ENCODE measurements at regions not wholly inside any gene's neighbourhood (a gene's known extent, or its start where the extent isn't known, plus 50 kb on each side); places are given as distances from the start of the nearest gene placed in this dataset.

GRCh38 chr9:135310134-135310533 lies 169.4 kb upstream of the PPP1R26 start:
- no peak for DNase-seq (ENCODE audit: low spot score)

GRCh38 chr9:135315572-135315971 lies 164.0 kb upstream of the PPP1R26 start:
- no peak for DNase-seq (ENCODE audit: low spot score)

- no peak for DNase-seq (ENCODE audit: low spot score)
Measured at GRCh38 chr9:135320331-135320730, 159.3 kb upstream of the PPP1R26 start.

GRCh38 chr9:135320943-135321342 lies 158.6 kb upstream of the PPP1R26 start:
- no peak for DNase-seq (ENCODE audit: low spot score)

GRCh38 chr9:135321580-135321979 lies 158.0 kb upstream of the PPP1R26 start:
- no peak for DNase-seq (ENCODE audit: low spot score)

GRCh38 chr9:135324329-135324728 lies 155.3 kb upstream of the PPP1R26 start:
- DNase-seq (ENCODE audit: low spot score): no peak

GRCh38 chr9:135326141-135326540 lies 153.4 kb upstream of the PPP1R26 start:
- DNase-seq (ENCODE audit: low spot score): no peak

GRCh38 chr9:135326633-135327152 lies 152.9 kb upstream of the PPP1R26 start:
- DNase-seq (ENCODE audit: low spot score): no peak

GRCh38 chr9:135328485-135329417 lies 150.8 kb upstream of the PPP1R26 start:
- no peak for DNase-seq (ENCODE audit: low spot score)

- DNase-seq (ENCODE audit: low spot score): no peak
Measured at GRCh38 chr9:135329571-135330306, 149.8 kb upstream of the PPP1R26 start.

- DNase-seq (ENCODE audit: low spot score): no peak
Measured at GRCh38 chr9:135330307-135330631, 149.3 kb upstream of the PPP1R26 start.

GRCh38 chr9:135330685-135331590 lies 148.6 kb upstream of the PPP1R26 start:
- DNase-seq (ENCODE audit: low spot score): no peak

- no peak for DNase-seq (ENCODE audit: low spot score)
Measured at GRCh38 chr9:135332516-135332915, 147.1 kb upstream of the PPP1R26 start.

GRCh38 chr9:135332979-135333748 lies 146.4 kb upstream of the PPP1R26 start:
- DNase-seq (ENCODE audit: low spot score): no peak

- no peak for DNase-seq (ENCODE audit: low spot score)
Measured at GRCh38 chr9:135334953-135335460, 144.6 kb upstream of the PPP1R26 start.

- DNase-seq (ENCODE audit: low spot score): no peak
Measured at GRCh38 chr9:135335691-135336181, 143.8 kb upstream of the PPP1R26 start.

GRCh38 chr9:135336722-135337527 lies 142.7 kb upstream of the PPP1R26 start:
- DNase-seq (ENCODE audit: low spot score): no peak

- DNase-seq (ENCODE audit: low spot score): no peak
Measured at GRCh38 chr9:135338546-135338945, 141.0 kb upstream of the PPP1R26 start.

GRCh38 chr9:135339378-135339973 lies 140.1 kb upstream of the PPP1R26 start:
- no peak for DNase-seq (ENCODE audit: low spot score)

Measured in HuH-7 (cell line).